Right cardiac atrium (tissue), 5 donors: ENCODE measurements at regions not wholly inside any gene's neighbourhood (a gene's known extent, or its start where the extent isn't known, plus 50 kb on each side); places are given as distances from the start of the nearest gene placed in this dataset.

Experiments used
- ATAC-seq, 2 donors: fragments of 200-7000 bp; cut with Tn5 transposase; one replicate each; pipeline versions ENCODE4 v1.8.0 to v1.9.1; 2020; ENCODE audit warnings: moderate library complexity in 2 of 2, mild to moderate bottlenecking in 1 of 2
- DNase-seq, 3 donors: peaks; one replicate each; pipeline ENCODE4 v3.0.0-alpha.2; 2020
- H3K27ac ChIP-seq: one replicate; pipeline ENCODE4 v1.5.1; 2013; ENCODE audit warnings: mild to moderate bottlenecking, low read length, control low read depth, moderate library complexity
- H3K27me3 ChIP-seq: one replicate; pipeline ENCODE4 v1.6.1; 2013; ENCODE audit not compliant: control insufficient read depth, insufficient read depth
- H3K4me1 ChIP-seq: one replicate; pipeline ENCODE4 v1.6.1; 2013; ENCODE audit warnings: low read length; ENCODE audit not compliant: control insufficient read depth, insufficient read depth
- H3K4me3 ChIP-seq: one replicate; pipeline ENCODE4 v1.5.1; 2013; ENCODE audit warnings: low read length, control low read depth
- H3K9me3 ChIP-seq: one replicate; pipeline ENCODE4 v1.6.1; 2013; ENCODE audit warnings: low read length; ENCODE audit not compliant: control insufficient read depth
- WGBS: extraction: QIAGEN DNeasy Blood & Tissue Kit; methylation state at CpG from one replicate; pipeline ENCODE4 v1.1.7; 2013; 5-methylcytosine and 5-hydroxymethylcytosine counted together
- intact Hi-C, 4 donors: fragments of 100-400 bp; cut with DNase I; formaldehyde crosslinking; loops; one replicate each; pipeline versions ENCODE4 v1.11.0 to v1.14.0; 2022 to 2023
- donor health status: healthy with polysubstance abuse.
- donor health status: DM: no; HTN: yes; CAD: no.
- donor health status: DM: no; HTN: no; CAD: no.
- donor health status: DM: no; HTN: yes; CAD: no; lungs with severe emphysema.
- donor health status: DM: yes; HTN: yes; CAD: no.

GRCh38 chr19:28929006-28929405 lies 283.9 kb downstream of the UQCRFS1 start:
- 59% methylated on average over 3 of the region's 3 CpGs for WGBS
- Histone ChIP-seq H3K27ac (no peak overlapping the region), H3K27me3 (no peaks in the 10 kb centered on the region), H3K4me1 (no peaks in the 10 kb centered on the region), H3K4me3 (no peak overlapping the region), H3K9me3 (no peaks in the 10 kb centered on the region)
- DNase-seq, result no peak
- intact Hi-C loops, result no loop called here
- ATAC-seq, result no peak

- no peak overlapping the region for H3K4me3 ChIP-seq
- WGBS, result 69% methylated on average over 4 of the region's 4 CpGs
- DNase-seq (no peak), ATAC-seq (no peak)
- H3K4me1 ChIP-seq, result no peaks in the 10 kb centered on the region
- no peaks in the 10 kb centered on the region for H3K27me3 ChIP-seq
- no peak overlapping the region for H3K27ac ChIP-seq
- no peaks in the 10 kb centered on the region for H3K9me3 ChIP-seq
- intact Hi-C loops, result no loop called here
These were observed 285.5 kb downstream of the UQCRFS1 start for GRCh38 chr19:28927456-28927855.

- DNase-seq (no peak), ATAC-seq (no peak)
- Histone ChIP-seq H3K9me3 (no peaks in the 10 kb centered on the region), H3K27ac (no peak overlapping the region), H3K4me1 (no peaks in the 10 kb centered on the region), H3K4me3 (no peak overlapping the region), H3K27me3 (no peaks in the 10 kb centered on the region)
- intact Hi-C loops, result no loop called here
- WGBS, result 41% methylated on average over 17 of the region's 17 CpGs
These were observed 292.5 kb downstream of the UQCRFS1 start for GRCh38 chr19:28920269-28921066.

- intact Hi-C loops, result no loop called here
- no peak overlapping the region for H3K4me3 ChIP-seq
- WGBS, result 49% methylated on average over 8 of the region's 8 CpGs
- no peak for DNase-seq
- no peaks in the 10 kb centered on the region for H3K4me1 ChIP-seq
- H3K27me3 ChIP-seq, result no peaks in the 10 kb centered on the region
- H3K9me3 ChIP-seq, result no peaks in the 10 kb centered on the region
- ATAC-seq, result no peak
- H3K27ac ChIP-seq, result no peak overlapping the region
These were observed 295.3 kb downstream of the UQCRFS1 start for GRCh38 chr19:28917621-28918020.

GRCh38 chr19:28915737-28916460 lies 297.1 kb downstream of the UQCRFS1 start:
- H3K27me3 ChIP-seq, result no peaks in the 10 kb centered on the region
- no peak overlapping the region for H3K27ac ChIP-seq
- no peak overlapping the region for H3K4me3 ChIP-seq
- DNase-seq (no peak), ATAC-seq (no peak)
- H3K4me1 ChIP-seq, result no peaks in the 10 kb centered on the region
- H3K9me3 ChIP-seq, result no peaks in the 10 kb centered on the region
- 69% methylated on average over 8 of the region's 8 CpGs for WGBS
- intact Hi-C loops, result no loop called here

GRCh38 chr19:28915202-28915601 lies 297.7 kb downstream of the UQCRFS1 start:
- 69% methylated on average over 3 of the region's 3 CpGs for WGBS
- Histone ChIP-seq H3K27ac (no peak overlapping the region), H3K9me3 (no peaks in the 10 kb centered on the region), H3K4me3 (no peak overlapping the region), H3K4me1 (no peaks in the 10 kb centered on the region), H3K27me3 (no peaks in the 10 kb centered on the region)
- intact Hi-C loops, result no loop called here
- no peak for ATAC-seq
- no peak for DNase-seq

- Histone ChIP-seq H3K27ac (no peak overlapping the region), H3K27me3 (no peaks in the 10 kb centered on the region), H3K9me3 (no peaks in the 10 kb centered on the region), H3K4me3 (no peak overlapping the region), H3K4me1 (no peaks in the 10 kb centered on the region)
- intact Hi-C loops, result no loop called here
- DNase-seq (no peak), ATAC-seq (no peak)
These were observed 298.8 kb downstream of the UQCRFS1 start for GRCh38 chr19:28914173-28914572.

GRCh38 chr19:28913626-28914025 lies 299.3 kb downstream of the UQCRFS1 start:
- Histone ChIP-seq H3K4me3 (no peak overlapping the region), H3K9me3 (no peaks in the 10 kb centered on the region), H3K27me3 (no peaks in the 10 kb centered on the region), H3K27ac (no peak overlapping the region), H3K4me1 (no peaks in the 10 kb centered on the region)
- 85% methylated on average over 6 of the region's 6 CpGs for WGBS
- DNase-seq, result no peak
- intact Hi-C loops, result no loop called here
- no peak for ATAC-seq

- ATAC-seq (no peak), DNase-seq (no peak)
- 90% methylated on average over 8 of the region's 8 CpGs for WGBS
- Histone ChIP-seq H3K27me3 (no peaks in the 10 kb centered on the region), H3K9me3 (no peaks in the 10 kb centered on the region), H3K4me1 (no peaks in the 10 kb centered on the region), H3K4me3 (no peak overlapping the region), H3K27ac (no peak overlapping the region)
- intact Hi-C loops, result no loop called here
These were observed 304.0 kb downstream of the UQCRFS1 start for GRCh38 chr19:28908941-28909340.

- Histone ChIP-seq H3K9me3 (no peaks in the 10 kb centered on the region), H3K4me3 (no peak overlapping the region), H3K27ac (no peak overlapping the region), H3K27me3 (no peaks in the 10 kb centered on the region), H3K4me1 (no peaks in the 10 kb centered on the region)
- no peak for DNase-seq
- intact Hi-C loops, result no loop called here
- ATAC-seq, result no peak
- WGBS, result 82% methylated on average over 7 of the region's 7 CpGs
These were observed 305.4 kb downstream of the UQCRFS1 start for GRCh38 chr19:28907534-28907933.

- no peaks in the 10 kb centered on the region for H3K4me1 ChIP-seq
- H3K4me3 ChIP-seq, result no peak overlapping the region
- 84% methylated on average over 9 of the region's 9 CpGs for WGBS
- no peaks in the 10 kb centered on the region for H3K27me3 ChIP-seq
- H3K9me3 ChIP-seq, result no peaks in the 10 kb centered on the region
- no peak overlapping the region for H3K27ac ChIP-seq
- intact Hi-C loops, result no loop called here
- ATAC-seq (no peak), DNase-seq (no peak)
These were observed 307.0 kb downstream of the UQCRFS1 start for GRCh38 chr19:28905996-28906395.
